WTC11 (cell line): ENCODE measurements at regions not wholly inside any gene's neighbourhood (a gene's known extent, or its start where the extent isn't known, plus 50 kb on each side); places are given as distances from the start of the nearest gene placed in this dataset.

Source experiments
- ATAC-seq: fragments of 200-7000 bp; cut with Tn5 transposase; 2 replicates; pipeline ENCODE4 v1.10.0; 2021; ENCODE audit warnings: mild to moderate bottlenecking, moderate library complexity
- CTCF ChIA-PET: fragments of 300-600 bp; sonication (Branson Sonifier 250); formaldehyde crosslinking; loops from one replicate; lab custom pipeline; 2021; ENCODE audit warnings: antibody characterized with exemption; lab: Charles Lee
- POLR2A ChIA-PET: fragments of 350-600 bp; sonication (Branson Sonifier 250); formaldehyde crosslinking; loops from one replicate; lab custom pipeline; 2021; ENCODE audit warnings: antibody characterized with exemption; lab: Charles Lee
- DNase-seq: peaks from one replicate; pipeline ENCODE4 v3.0.0; 2021; ENCODE audit warnings: low spot score
- H3K27ac Mint-ChIP-seq: 2 replicates; pipeline ENCODE4 v1.8.0; 2021; ENCODE audit warnings: mixed read lengths
- H3K27me3 Mint-ChIP-seq: 2 replicates; pipeline ENCODE4 v1.8.0; 2021; ENCODE audit warnings: low read depth, mild to moderate bottlenecking, moderate library complexity, mixed read lengths
- H3K36me3 Mint-ChIP-seq: 2 replicates; pipeline ENCODE4 v1.8.0; 2021; ENCODE audit warnings: mixed read lengths
- H3K4me1 Mint-ChIP-seq: 2 replicates; pipeline ENCODE4 v1.8.0; 2022; ENCODE audit warnings: mixed read lengths
- H3K4me3 Mint-ChIP-seq: 2 replicates; pipeline ENCODE4 v1.8.0; 2021; ENCODE audit warnings: mild to moderate bottlenecking, moderate library complexity, mixed read lengths
- H3K9me3 Mint-ChIP-seq: 2 replicates; pipeline ENCODE4 v1.8.0; 2021; ENCODE audit warnings: mixed read lengths
- ATF2 ChIP-seq: sonication (generic); formaldehyde crosslinking; IDR thresholded peaks from 2 replicates; pipeline ENCODE4 v1.8.1; 2022; ENCODE audit warnings: low read depth, missing genetic modification reagents, borderline replicate concordance
- CBFB ChIP-seq: sonication (generic); formaldehyde crosslinking; IDR thresholded peaks from 2 replicates; pipeline ENCODE4 v1.8.1; 2022; ENCODE audit warnings: mild to moderate bottlenecking, low read depth, missing genetic modification reagents
- CREB1 ChIP-seq: sonication (generic); formaldehyde crosslinking; IDR thresholded peaks from 2 replicates; pipeline ENCODE4 v1.8.0; 2023; ENCODE audit warnings: mild to moderate bottlenecking, missing genetic modification reagents
- CTCF ChIP-seq: fragments of 200-600 bp; IDR thresholded peaks from 2 replicates; pipeline ENCODE4 v1.8.0; 2022; ENCODE audit warnings: antibody characterized with exemption
- E2F4 ChIP-seq: sonication (generic); formaldehyde crosslinking; IDR thresholded peaks from 2 replicates; pipeline ENCODE4 v1.8.1; 2022; ENCODE audit warnings: low read depth, mild to moderate bottlenecking, moderate library complexity, missing genetic modification reagents, borderline replicate concordance
- ETV6 ChIP-seq: sonication (generic); formaldehyde crosslinking; IDR thresholded peaks from 2 replicates; pipeline ENCODE4 v1.8.1; 2022; ENCODE audit warnings: mild to moderate bottlenecking, missing genetic modification reagents
- GRHL2 ChIP-seq: fragments of 250-450 bp; sonication (Bioruptor Pico); IDR thresholded peaks from 2 replicates; pipeline ENCODE4 v1.8.0; 2022; ENCODE audit warnings: mild to moderate bottlenecking, moderate library complexity; ENCODE audit not compliant: insufficient replicate concordance, severe bottlenecking
- HMGA2 ChIP-seq: fragments of 250-450 bp; sonication (Bioruptor Pico); IDR thresholded peaks from 2 replicates; pipeline ENCODE4 v1.4.0; 2021; ENCODE audit warnings: mild to moderate bottlenecking, moderate library complexity
- HMGXB4 ChIP-seq: sonication (generic); formaldehyde crosslinking; IDR thresholded peaks from 2 replicates; pipeline ENCODE4 v1.8.1; 2023; ENCODE audit warnings: mild to moderate bottlenecking, moderate library complexity, missing genetic modification reagents
- JUN ChIP-seq: sonication (generic); formaldehyde crosslinking; IDR thresholded peaks from 2 replicates; pipeline ENCODE4 v1.8.0; 2023; ENCODE audit warnings: mild to moderate bottlenecking, missing genetic modification reagents
- MLX ChIP-seq: sonication (generic); formaldehyde crosslinking; IDR thresholded peaks from 2 replicates; pipeline ENCODE4 v1.8.1; 2023; ENCODE audit warnings: mild to moderate bottlenecking, missing genetic modification reagents, moderate library complexity
- NFYB ChIP-seq: sonication (generic); formaldehyde crosslinking; conservative IDR thresholded peaks from 2 replicates; pipeline ENCODE4 v1.8.0; 2022; ENCODE audit warnings: low read depth, missing genetic modification reagents
- NR1H2 ChIP-seq: sonication (generic); formaldehyde crosslinking; IDR thresholded peaks from 2 replicates; pipeline ENCODE4 v1.9.0; 2021; ENCODE audit warnings: mild to moderate bottlenecking, moderate library complexity, missing genetic modification reagents
- PRDM15 ChIP-seq: sonication (generic); formaldehyde crosslinking; IDR thresholded peaks from 2 replicates; pipeline ENCODE4 v1.8.0; 2022; ENCODE audit warnings: missing genetic modification reagents
- SMAD3 ChIP-seq: sonication (generic); formaldehyde crosslinking; IDR thresholded peaks from 2 replicates; pipeline ENCODE4 v1.8.0; 2022; ENCODE audit warnings: missing genetic modification reagents, mild to moderate bottlenecking, borderline replicate concordance
- SMAD4 ChIP-seq: sonication (generic); formaldehyde crosslinking; IDR thresholded peaks from 2 replicates; pipeline ENCODE4 v1.8.0; 2022; ENCODE audit warnings: mild to moderate bottlenecking, missing genetic modification reagents
- TP53 ChIP-seq: sonication (generic); formaldehyde crosslinking; IDR thresholded peaks from 2 replicates; pipeline ENCODE4 v1.8.1; 2023; ENCODE audit warnings: mild to moderate bottlenecking, missing genetic modification reagents
- USF2 ChIP-seq: sonication (generic); formaldehyde crosslinking; IDR thresholded peaks from 2 replicates; pipeline ENCODE4 v1.8.1; 2023; ENCODE audit warnings: mild to moderate bottlenecking, missing genetic modification reagents, moderate library complexity
- ZNF232 ChIP-seq: sonication (generic); formaldehyde crosslinking; IDR thresholded peaks from 2 replicates; pipeline ENCODE4 v1.8.0; 2022; ENCODE audit warnings: mild to moderate bottlenecking, missing genetic modification reagents
- ZNF263 ChIP-seq: sonication (generic); formaldehyde crosslinking; IDR thresholded peaks from 2 replicates; pipeline ENCODE4 v1.8.1; 2022; ENCODE audit warnings: low read depth, mild to moderate bottlenecking, moderate library complexity, missing genetic modification reagents
- ZNF281 ChIP-seq: sonication (generic); formaldehyde crosslinking; IDR thresholded peaks from 2 replicates; pipeline ENCODE4 v1.8.0; 2023; ENCODE audit warnings: mild to moderate bottlenecking, missing genetic modification reagents

- Mint-ChIP-seq H3K4me3 (no peak overlapping the region), H3K9me3 (peaks cover 10% of the 10 kb centered on the region), H3K36me3 (no peaks in the 10 kb centered on the region), H3K27ac (no peak overlapping the region), H3K4me1 (peaks cover 8% of the 10 kb centered on the region), H3K27me3 (no peaks in the 10 kb centered on the region)
- ChIA-PET POLR2A (no interaction called here), CTCF (no interaction called here)
- TF ChIP-seq ZNF263 (CRISPR knock-in tag): no peak
- no peak for TF ChIP-seq NR1H2 (CRISPR knock-in tag)
- TF ChIP-seq ETV6: no peak
- TF ChIP-seq ATF2 (CRISPR knock-in tag): no peak
- no peak for TF ChIP-seq JUN (CRISPR knock-in tag)
- TF ChIP-seq MLX (CRISPR knock-in tag): no peak
- TF ChIP-seq ZNF232: no peak
- no peak for TF ChIP-seq HMGA2 (CRISPR knock-in tag)
- TF ChIP-seq E2F4 (CRISPR knock-in tag): no peak
- TF ChIP-seq ZNF281: no peak
- TF ChIP-seq CREB1 (CRISPR knock-in tag): no peak
- TF ChIP-seq CBFB (CRISPR knock-in tag): no peak
- TF ChIP-seq USF2 (CRISPR knock-in tag): no peak
- no peak for TF ChIP-seq NFYB (CRISPR knock-in tag)
- no peak for TF ChIP-seq PRDM15
- ATAC-seq: no peak
- no peak for DNase-seq
These were observed 565.7 kb downstream of the PYDC2 start for GRCh38 chr3:192026661-192027060.

- no peaks in the 10 kb centered on the region for H3K36me3 Mint-ChIP-seq
- no peak for TF ChIP-seq CTCF
- TF ChIP-seq SMAD3 (CRISPR knock-in tag): no peak
- TF ChIP-seq GRHL2 (CRISPR knock-in tag): no peak
- TF ChIP-seq HMGXB4: no peak
- no peak for TF ChIP-seq ETV6
- no peak for TF ChIP-seq SMAD4 (CRISPR knock-in tag)
- TF ChIP-seq TP53 (CRISPR knock-in tag): no peak
- TF ChIP-seq CREB1 (CRISPR knock-in tag): no peak
These were observed 571.0 kb downstream of the PYDC2 start for GRCh38 chr3:192031941-192032340.

More at GRCh38 chr3:192031941-192032340, 571.0 kb downstream of the PYDC2 start:
- H3K27ac Mint-ChIP-seq: no peak overlapping the region
- ChIA-PET POLR2A (no interaction called here), CTCF (no interaction called here)
- DNase-seq (no peak), ATAC-seq (no peak)
- H3K9me3 Mint-ChIP-seq: peaks cover 10% of the 10 kb centered on the region
- H3K27me3 Mint-ChIP-seq: no peaks in the 10 kb centered on the region
- H3K4me1 Mint-ChIP-seq: 0 out of 2 replicates have a peak, but pooled peaks cover 3% of the 10 kb centered on the region
- no peak overlapping the region for H3K4me3 Mint-ChIP-seq
